Transverse colon (tissue), 4 donors: ENCODE measurements at regions not wholly inside any gene's neighbourhood (a gene's known extent, or its start where the extent isn't known, plus 50 kb on each side); places are given as distances from the start of the nearest gene placed in this dataset.

Experiments used
- DNase-seq: peaks from one replicate; pipeline ENCODE4 v3.0.0-alpha.2; 2019
- H3K27ac ChIP-seq, 4 donors: fragments of 200-600 bp; sonication (generic); 2 replicates each; pipeline ENCODE4 v1.5.1; 2016 to 2018; ENCODE audit warnings: inconsistent platforms in 4 of 4
- H3K27me3 ChIP-seq: fragments of 200-600 bp; sonication (generic); 2 replicates; pipeline ENCODE4 v1.5.1; 2017; ENCODE audit warnings: inconsistent platforms
- H3K36me3 ChIP-seq, 4 donors: fragments of 200-600 bp; sonication (generic); 2 replicates each; pipeline ENCODE4 v1.5.1; 2017 to 2019; ENCODE audit warnings: inconsistent platforms in 4 of 4
- H3K4me1 ChIP-seq, 4 donors: fragments of 200-600 bp; sonication (generic); 2 replicates each; pipeline ENCODE4 v1.5.1; 2017 to 2020; ENCODE audit warnings: inconsistent platforms in 4 of 4
- H3K4me3 ChIP-seq, 4 donors: fragments of 200-600 bp; sonication (generic); 1 replicate in 1 of 4; 2 replicates in 3 of 4; pipeline versions ENCODE4 v1.5.1 to v1.6.1; 2017 to 2019; ENCODE audit warnings: inconsistent platforms in 4 of 4
- H3K9me3 ChIP-seq, 2 donors: fragments of 200-600 bp; sonication (generic); 2 replicates each; pipeline ENCODE4 v1.5.1; 2017 to 2019; ENCODE audit warnings: inconsistent platforms in 2 of 2
- EP300 ChIP-seq: sonication (generic); formaldehyde crosslinking; IDR thresholded peaks from one replicate; pipeline ENCODE4 v1.6.1; 2017; ENCODE audit warnings: antibody characterized with exemption, low read depth
- POLR2A ChIP-seq: fragments of 450-650 bp; IDR thresholded peaks from one replicate; pipeline ENCODE4 v1.6.1; 2016; ENCODE audit warnings: antibody characterized with exemption, mild to moderate bottlenecking, moderate library complexity
- POLR2AphosphoS5 ChIP-seq, 3 donors: sonication (generic); formaldehyde crosslinking; IDR thresholded peaks; one replicate each; pipeline ENCODE4 v1.6.1; 2016; ENCODE audit warnings: antibody characterized with exemption in 3 of 3
- WGBS, 2 donors: methylation state at CpG; one replicate each; pipeline ENCODE4 v1.1.5; 2018; ENCODE audit warnings: low coverage in 1 of 2; 5-methylcytosine and 5-hydroxymethylcytosine counted together
- in situ Hi-C, 4 donors: fragments of 200-750 bp; cut with MboI; loops; one replicate each; pipeline versions ENCODE4 v1.15.0 to v1.15.1; 2017; ENCODE audit warnings: low sequenced_read_pairs in 3 of 4, low pct_ligation_motif_present in 1 of 4, low pct_unique_long_range_greater_than_20kb in 1 of 4
- intact Hi-C: fragments of 100-400 bp; cut with DNase I; formaldehyde crosslinking; loops from one replicate; pipeline ENCODE4 v1.15.1; 2023; ENCODE audit warnings: low total_unique reads
- TF ChIP-seq, protein P1 (sequence below), 5 experiments: fragments of 200-600 bp in 3 of 5; fragments of 450-650 bp in 2 of 5; sonication (generic) in 3 of 5; IDR thresholded peaks; 1 replicate in 2 of 5; 2 replicates in 3 of 5; pipeline ENCODE4 v1.5.1; 2016 to 2017; ENCODE audit warnings: antibody characterized with exemption in 5 of 5, inconsistent platforms in 3 of 5, mild to moderate bottlenecking in 2 of 5, moderate library complexity in 1 of 5

DNA sequence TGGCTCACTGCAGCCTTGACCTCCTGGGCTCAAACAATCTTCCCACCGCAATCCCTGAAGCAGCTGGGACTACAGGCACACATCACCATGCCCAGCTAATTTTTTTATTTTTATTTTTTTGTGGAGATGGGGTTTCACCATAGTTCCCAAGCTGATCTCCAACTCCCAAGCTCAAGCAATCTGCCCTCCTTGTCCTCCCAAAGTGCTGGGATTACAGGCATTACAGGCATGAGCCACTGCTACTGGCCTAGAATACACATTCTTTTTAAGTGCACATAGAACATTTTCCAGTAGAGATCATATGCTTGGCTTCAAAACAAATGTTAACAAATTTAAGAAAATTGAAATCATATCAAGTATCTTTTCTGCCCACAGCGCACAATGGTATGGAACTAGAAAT is 176.8 kb upstream of the MARCKS start:
- 88 to 90% methylated on average over 2 of the region's 2 CpGs for WGBS, 2 donors
- H3K4me3 ChIP-seq = no peak overlapping the region
- peaks cover 0 to 3% (median 0%) of the 10 kb centered on the region in 4 donors for H3K4me1 ChIP-seq

DNA sequence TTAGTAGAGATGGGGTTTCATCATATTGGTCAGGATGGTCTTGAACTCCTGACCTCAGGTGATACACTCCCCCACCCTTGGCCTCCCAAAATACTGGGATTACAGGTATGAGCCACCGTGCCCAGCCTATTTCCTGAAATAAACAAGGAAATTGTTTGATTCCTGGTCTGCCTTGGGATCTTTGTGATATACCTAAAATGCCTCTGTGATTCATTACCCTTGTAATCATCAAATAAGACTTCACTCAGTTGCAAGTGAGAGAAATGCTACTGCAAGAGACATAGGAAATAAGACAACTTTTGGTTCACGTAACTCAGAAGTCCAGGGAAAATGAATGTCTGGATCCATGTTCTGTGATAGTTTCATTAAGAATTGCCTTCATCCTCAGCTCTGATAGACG is 173.2 kb upstream of the MARCKS start:
- TF ChIP-seq, protein P1, sequence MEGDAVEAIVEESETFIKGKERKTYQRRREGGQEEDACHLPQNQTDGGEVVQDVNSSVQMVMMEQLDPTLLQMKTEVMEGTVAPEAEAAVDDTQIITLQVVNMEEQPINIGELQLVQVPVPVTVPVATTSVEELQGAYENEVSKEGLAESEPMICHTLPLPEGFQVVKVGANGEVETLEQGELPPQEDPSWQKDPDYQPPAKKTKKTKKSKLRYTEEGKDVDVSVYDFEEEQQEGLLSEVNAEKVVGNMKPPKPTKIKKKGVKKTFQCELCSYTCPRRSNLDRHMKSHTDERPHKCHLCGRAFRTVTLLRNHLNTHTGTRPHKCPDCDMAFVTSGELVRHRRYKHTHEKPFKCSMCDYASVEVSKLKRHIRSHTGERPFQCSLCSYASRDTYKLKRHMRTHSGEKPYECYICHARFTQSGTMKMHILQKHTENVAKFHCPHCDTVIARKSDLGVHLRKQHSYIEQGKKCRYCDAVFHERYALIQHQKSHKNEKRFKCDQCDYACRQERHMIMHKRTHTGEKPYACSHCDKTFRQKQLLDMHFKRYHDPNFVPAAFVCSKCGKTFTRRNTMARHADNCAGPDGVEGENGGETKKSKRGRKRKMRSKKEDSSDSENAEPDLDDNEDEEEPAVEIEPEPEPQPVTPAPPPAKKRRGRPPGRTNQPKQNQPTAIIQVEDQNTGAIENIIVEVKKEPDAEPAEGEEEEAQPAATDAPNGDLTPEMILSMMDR (IDR thresholded peaks at IDR 0.05) = no peak
- TF ChIP-seq EP300 (no peak), POLR2A (no peak), POLR2AphosphoS5 (IDR thresholded peaks at IDR 0.05) (no peak)
- intact Hi-C loops = no loop called here
- WGBS, 2 donors = 51 to 83% methylated on average over 3 of the region's 3 CpGs

More for the DNA sequence above, 176.8 kb upstream of the MARCKS start:
- H3K9me3 ChIP-seq = no peaks in the 10 kb centered on the region
- H3K27me3 ChIP-seq = no peaks in the 10 kb centered on the region
- H3K36me3 ChIP-seq = no peaks in the 10 kb centered on the region
- in situ Hi-C loops = no loop called here
- TF ChIP-seq EP300 (no peak), POLR2A (no peak), POLR2AphosphoS5 (IDR thresholded peaks at IDR 0.05) (no peak)
- TF ChIP-seq, protein P1 (IDR thresholded peaks at IDR 0.05) = no peak
- DNase-seq = no peak
- no peak overlapping the region for H3K27ac ChIP-seq
- intact Hi-C loops = no loop called here

DNA sequence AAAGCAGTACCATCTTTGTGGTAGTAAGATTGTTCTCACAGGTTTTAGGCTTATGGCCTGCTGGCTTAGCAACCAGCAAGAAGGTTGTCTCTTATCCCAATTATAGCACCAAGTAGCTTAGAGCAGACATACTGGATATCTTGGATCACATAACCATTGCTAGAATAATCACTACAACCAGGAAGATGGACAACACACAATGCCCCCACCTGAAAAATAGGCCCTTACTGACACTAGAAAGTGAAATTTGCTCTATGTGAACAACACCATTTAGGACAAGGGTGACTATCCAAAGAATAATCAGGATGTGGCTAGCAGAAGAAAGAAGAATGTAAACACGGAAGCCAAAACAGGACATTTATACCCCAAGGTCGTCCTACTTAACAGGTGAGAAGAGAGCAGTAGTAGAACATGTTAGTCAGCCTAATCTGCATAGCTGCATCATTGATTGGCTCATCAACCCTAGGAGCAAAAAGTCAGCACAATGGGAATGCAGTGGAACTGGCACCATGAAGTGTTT is 172.7 kb upstream of the MARCKS start:
- Histone ChIP-seq H3K27me3 (no peaks in the 10 kb centered on the region), H3K9me3 (no peaks in the 10 kb centered on the region), H3K4me3 (no peak overlapping the region), H3K4me1 (no peaks in the 10 kb centered on the region), H3K27ac (no peak overlapping the region), H3K36me3 (no peaks in the 10 kb centered on the region)
- intact Hi-C loops = no loop called here
- DNase-seq = no peak
- TF ChIP-seq POLR2AphosphoS5 (IDR thresholded peaks at IDR 0.05) (no peak), POLR2A (no peak), EP300 (no peak)
- TF ChIP-seq, protein P1 (IDR thresholded peaks at IDR 0.05) = no peak
- WGBS, 2 donors = 69 to 80% methylated on average over 1 to 2 of the region's 2 CpGs
- in situ Hi-C loops = no loop called here

More for the DNA sequence above, 173.2 kb upstream of the MARCKS start:
- H3K27me3 ChIP-seq = no peaks in the 10 kb centered on the region
- no peaks in the 10 kb centered on the region for H3K36me3 ChIP-seq
- H3K9me3 ChIP-seq = no peaks in the 10 kb centered on the region
- H3K4me1 ChIP-seq = no peaks in the 10 kb centered on the region
- H3K4me3 ChIP-seq = no peak overlapping the region
- in situ Hi-C loops = no loop called here
- DNase-seq = no peak
- H3K27ac ChIP-seq = no peak overlapping the region

- WGBS, 2 donors = 47 to 66% methylated on average over 1 of the region's 1 CpG
- in situ Hi-C loops (no loop called here), intact Hi-C loops (no loop called here)
- H3K4me3 ChIP-seq = no peak overlapping the region
- no peak overlapping the region for H3K27ac ChIP-seq
- TF ChIP-seq, protein P1 (IDR thresholded peaks at IDR 0.05) = no peak
- TF ChIP-seq EP300 (no peak), POLR2A (no peak), POLR2AphosphoS5 (IDR thresholded peaks at IDR 0.05) (no peak)
- DNase-seq = no peak
- H3K4me1 ChIP-seq = no peaks in the 10 kb centered on the region
- no peaks in the 10 kb centered on the region for H3K27me3 ChIP-seq
- no peaks in the 10 kb centered on the region for H3K36me3 ChIP-seq
- no peaks in the 10 kb centered on the region for H3K9me3 ChIP-seq
Observed at GRCh38 chr6:113686049-113686448, 171.1 kb upstream of the MARCKS start.
